ENCODE measurements at regions not wholly inside any gene's neighbourhood (a gene's known extent, or its start where the extent isn't known, plus 50 kb on each side); places are given as distances from the start of the nearest gene placed in this dataset.

DNA sequence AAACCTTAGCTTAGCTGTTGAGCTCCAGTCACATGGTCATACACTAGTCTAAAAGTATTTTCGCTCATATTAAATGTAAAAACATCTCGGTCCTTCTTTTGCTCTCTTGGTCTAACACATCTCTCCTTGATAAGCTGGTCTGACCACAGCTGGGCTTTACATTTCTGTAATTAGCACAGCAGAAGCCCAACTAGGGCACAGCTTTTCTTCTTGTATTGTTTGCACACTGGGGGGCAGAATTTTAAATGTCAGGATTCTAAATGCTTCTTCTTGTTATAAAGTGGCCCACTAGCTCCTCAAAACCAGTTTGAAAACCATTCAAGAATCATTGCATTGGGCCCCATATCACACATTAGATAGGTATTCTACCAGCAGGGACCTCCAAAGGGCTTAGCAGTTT is 289.1 kb upstream of the PKN2 start:
- DNase-seq (ENCODE audit: low read depth, low spot score), result no peak
- H3K36me3 Mint-ChIP-seq (ENCODE audit: low read depth), result no peaks in the 10 kb centered on the region
- TF ChIP-seq CTCF (conservative IDR thresholded peaks at IDR 0.05), result no peak
- no peak overlapping the region for H3K27ac Mint-ChIP-seq (ENCODE audit: unreplicated experiment)
- H3K4me3 Mint-ChIP-seq, result no peak overlapping the region
- peaks cover 9% of the 10 kb centered on the region for H3K9me3 Mint-ChIP-seq
- H3K27me3 Mint-ChIP-seq (ENCODE audit: low read depth), result no peaks in the 10 kb centered on the region
- no peaks in the 10 kb centered on the region for H3K4me1 Mint-ChIP-seq

- Mint-ChIP-seq H3K9me3 (peaks cover 9% of the 10 kb centered on the region), H3K36me3 (ENCODE audit: low read depth) (no peaks in the 10 kb centered on the region), H3K4me1 (no peaks in the 10 kb centered on the region), H3K27me3 (ENCODE audit: low read depth) (no peaks in the 10 kb centered on the region), H3K27ac (ENCODE audit: unreplicated experiment) (no peak overlapping the region), H3K4me3 (no peak overlapping the region)
- no peak for TF ChIP-seq CTCF (conservative IDR thresholded peaks at IDR 0.05)
- DNase-seq (ENCODE audit: low read depth, low spot score), result no peak
These were observed 285.7 kb upstream of the PKN2 start for GRCh38 chr1:88398338-88398737.

GRCh38 chr1:88399690-88400089 is 284.4 kb upstream of the PKN2 start:
- no peak for TF ChIP-seq CTCF (conservative IDR thresholded peaks at IDR 0.05)
- Mint-ChIP-seq H3K4me1 (no peaks in the 10 kb centered on the region), H3K9me3 (peaks cover 5% of the 10 kb centered on the region), H3K4me3 (no peak overlapping the region), H3K36me3 (ENCODE audit: low read depth) (no peaks in the 10 kb centered on the region), H3K27me3 (ENCODE audit: low read depth) (no peaks in the 10 kb centered on the region), H3K27ac (ENCODE audit: unreplicated experiment) (no peak overlapping the region)
- DNase-seq (ENCODE audit: low read depth, low spot score), result no peak

GRCh38 chr1:88401313-88401712 is 282.8 kb upstream of the PKN2 start:
- Mint-ChIP-seq H3K27me3 (ENCODE audit: low read depth) (no peaks in the 10 kb centered on the region), H3K4me1 (no peaks in the 10 kb centered on the region), H3K9me3 (peaks cover 3% of the 10 kb centered on the region), H3K4me3 (no peak overlapping the region), H3K27ac (ENCODE audit: unreplicated experiment) (no peak overlapping the region), H3K36me3 (ENCODE audit: low read depth) (no peaks in the 10 kb centered on the region)
- TF ChIP-seq CTCF (conservative IDR thresholded peaks at IDR 0.05), result no peak
- no peak for DNase-seq (ENCODE audit: low read depth, low spot score)

DNA sequence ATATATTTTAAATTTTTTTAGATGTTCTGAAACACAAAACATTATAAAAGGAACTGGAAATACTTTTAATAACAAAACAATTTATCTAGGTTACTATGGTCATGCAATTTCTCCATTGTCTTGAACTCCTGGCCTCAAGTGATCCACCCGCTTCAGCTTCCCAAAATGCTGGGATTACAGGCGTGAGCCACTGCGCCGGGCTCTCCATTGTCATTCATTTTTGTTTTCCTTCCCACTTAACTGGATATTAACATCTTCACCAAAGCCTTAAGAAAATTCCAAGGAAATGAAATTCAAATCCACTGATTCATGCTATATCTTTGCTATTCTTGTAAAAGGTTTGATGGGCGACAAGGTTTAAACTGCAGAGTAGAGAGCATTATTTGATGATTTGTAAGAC is 279.5 kb upstream of the PKN2 start:
- no peak for DNase-seq (ENCODE audit: low read depth, low spot score)
- Mint-ChIP-seq H3K4me1 (no peaks in the 10 kb centered on the region), H3K4me3 (no peak overlapping the region), H3K27ac (ENCODE audit: unreplicated experiment) (no peak overlapping the region), H3K27me3 (ENCODE audit: low read depth) (no peaks in the 10 kb centered on the region), H3K36me3 (ENCODE audit: low read depth) (no peaks in the 10 kb centered on the region), H3K9me3 (peaks cover 3% of the 10 kb centered on the region)
- TF ChIP-seq CTCF (conservative IDR thresholded peaks at IDR 0.05), result no peak

DNA sequence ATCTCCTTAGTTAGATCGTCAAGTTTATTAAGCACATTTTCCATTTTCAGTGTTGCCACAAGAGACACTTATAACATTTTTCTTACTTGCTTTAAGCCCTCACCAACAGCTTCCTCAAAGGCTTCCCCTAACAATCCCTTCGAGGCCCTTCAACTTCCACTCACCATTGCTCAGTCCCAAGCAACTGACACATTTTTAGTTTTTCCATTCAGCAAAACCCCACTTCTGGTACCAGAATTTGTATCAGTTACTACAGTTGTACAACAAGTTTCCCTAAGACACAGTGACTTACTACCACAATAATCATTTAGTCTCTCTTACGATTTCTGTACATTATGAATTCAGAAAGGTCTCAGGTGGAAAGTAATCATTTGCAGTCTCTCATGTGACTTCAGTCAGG is 276.8 kb upstream of the PKN2 start:
- H3K4me3 Mint-ChIP-seq, result no peak overlapping the region
- no peak for TF ChIP-seq CTCF (conservative IDR thresholded peaks at IDR 0.05)
- H3K36me3 Mint-ChIP-seq (ENCODE audit: low read depth), result no peaks in the 10 kb centered on the region
- DNase-seq (ENCODE audit: low read depth, low spot score), result no peak
- H3K9me3 Mint-ChIP-seq, result peaks cover 3% of the 10 kb centered on the region
- no peaks in the 10 kb centered on the region for H3K27me3 Mint-ChIP-seq (ENCODE audit: low read depth)
- no peak overlapping the region for H3K27ac Mint-ChIP-seq (ENCODE audit: unreplicated experiment)
- H3K4me1 Mint-ChIP-seq, result no peaks in the 10 kb centered on the region
